ENCODE measurements at regions not wholly inside any gene's neighbourhood (a gene's known extent, or its start where the extent isn't known, plus 50 kb on each side); places are given as distances from the start of the nearest gene placed in this dataset.

DNA sequence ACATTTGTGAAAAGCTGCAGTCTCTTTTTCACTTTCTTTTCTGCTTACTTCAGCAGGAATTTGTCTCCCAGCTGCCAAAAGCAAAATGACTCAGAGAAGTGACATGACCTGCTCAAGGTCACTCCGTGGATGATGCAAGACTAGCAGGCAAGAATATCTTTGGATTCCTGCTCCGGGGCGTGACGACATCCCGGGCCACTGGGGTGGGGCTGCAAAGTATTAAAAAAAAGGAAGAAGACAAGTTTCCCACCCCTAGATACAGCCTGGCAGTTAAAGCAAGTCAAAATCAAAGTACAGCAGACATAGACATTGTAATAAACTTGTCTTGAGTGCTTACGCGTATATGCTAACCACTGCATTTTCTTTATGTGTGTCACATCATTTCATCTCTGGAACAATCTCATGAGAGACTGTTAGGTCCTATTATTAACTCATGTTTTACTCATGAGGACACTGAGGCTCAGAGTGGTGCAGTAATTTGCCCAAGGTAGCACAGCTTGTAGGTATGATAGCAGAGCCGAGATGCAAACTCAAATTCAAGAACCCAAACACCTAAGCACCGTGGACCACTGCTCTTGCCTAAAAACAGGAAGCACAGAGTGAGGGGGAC is 485.2 kb upstream of the PROK2 start:
- TF ChIP-seq, protein P1, sequence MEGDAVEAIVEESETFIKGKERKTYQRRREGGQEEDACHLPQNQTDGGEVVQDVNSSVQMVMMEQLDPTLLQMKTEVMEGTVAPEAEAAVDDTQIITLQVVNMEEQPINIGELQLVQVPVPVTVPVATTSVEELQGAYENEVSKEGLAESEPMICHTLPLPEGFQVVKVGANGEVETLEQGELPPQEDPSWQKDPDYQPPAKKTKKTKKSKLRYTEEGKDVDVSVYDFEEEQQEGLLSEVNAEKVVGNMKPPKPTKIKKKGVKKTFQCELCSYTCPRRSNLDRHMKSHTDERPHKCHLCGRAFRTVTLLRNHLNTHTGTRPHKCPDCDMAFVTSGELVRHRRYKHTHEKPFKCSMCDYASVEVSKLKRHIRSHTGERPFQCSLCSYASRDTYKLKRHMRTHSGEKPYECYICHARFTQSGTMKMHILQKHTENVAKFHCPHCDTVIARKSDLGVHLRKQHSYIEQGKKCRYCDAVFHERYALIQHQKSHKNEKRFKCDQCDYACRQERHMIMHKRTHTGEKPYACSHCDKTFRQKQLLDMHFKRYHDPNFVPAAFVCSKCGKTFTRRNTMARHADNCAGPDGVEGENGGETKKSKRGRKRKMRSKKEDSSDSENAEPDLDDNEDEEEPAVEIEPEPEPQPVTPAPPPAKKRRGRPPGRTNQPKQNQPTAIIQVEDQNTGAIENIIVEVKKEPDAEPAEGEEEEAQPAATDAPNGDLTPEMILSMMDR (IDR thresholded peaks at IDR 0.05), result no peak
- no peak for TF ChIP-seq EZH2phosphoT487 (IDR thresholded peaks at IDR 0.05)
